Upper lobe of left lung (tissue), 6 donors: ENCODE measurements at regions not wholly inside any gene's neighbourhood (a gene's known extent, or its start where the extent isn't known, plus 50 kb on each side); places are given as distances from the start of the nearest gene placed in this dataset.
"Not testable (repeated sequence)": the region's sequence is repeated elsewhere in the genome, so short reads cannot be mapped to it uniquely, and the experiment has no call there.

Experiments used
- ATAC-seq, 2 donors: fragments of 200-7000 bp; cut with Tn5 transposase; one replicate each; pipeline ENCODE4 v1.9.1; 2022; ENCODE audit warnings: mild to moderate bottlenecking in 2 of 2, moderate library complexity in 2 of 2; ENCODE audit not compliant: low FRiP score in 2 of 2
- DNase-seq, 2 donors: peaks; one replicate each; pipeline ENCODE4 v3.0.0-alpha.2; 2019 to 2020
- H3K27ac ChIP-seq, 4 donors: fragments of 200-600 bp; sonication (generic); one replicate each; pipeline ENCODE4 v1.5.1; 2016 to 2019
- H3K27me3 ChIP-seq, 4 donors: fragments of 200-600 bp; sonication (generic); one replicate each; pipeline ENCODE4 v1.5.1; 2017 to 2019
- H3K36me3 ChIP-seq, 4 donors: fragments of 200-600 bp; sonication (generic); one replicate each; pipeline ENCODE4 v1.5.1; 2016 to 2019
- H3K4me1 ChIP-seq, 4 donors: fragments of 200-600 bp; sonication (generic); one replicate each; pipeline ENCODE4 v1.5.1; 2018 to 2019
- H3K4me3 ChIP-seq, 4 donors: fragments of 200-600 bp; sonication (generic); one replicate each; pipeline ENCODE4 v1.5.1; 2017 to 2019; ENCODE audit warnings: mild to moderate bottlenecking in 2 of 4, moderate library complexity in 1 of 4
- H3K9me3 ChIP-seq, 4 donors: fragments of 200-600 bp; sonication (generic); one replicate each; pipeline ENCODE4 v1.5.1; 2018 to 2019
- EP300 ChIP-seq, 4 donors: sonication (generic); formaldehyde crosslinking; IDR thresholded peaks; one replicate each; pipeline ENCODE4 v1.5.1; 2017; ENCODE audit warnings: antibody characterized with exemption in 4 of 4, control low read depth in 2 of 4
- POLR2A ChIP-seq, 4 donors: fragments of 450-650 bp; IDR thresholded peaks; one replicate each; pipeline ENCODE4 v1.5.1; 2016 to 2017; ENCODE audit warnings: antibody characterized with exemption in 4 of 4, mild to moderate bottlenecking in 2 of 4
- POLR2AphosphoS5 ChIP-seq, 2 donors: sonication (generic); formaldehyde crosslinking; IDR thresholded peaks; one replicate each; pipeline ENCODE4 v1.5.1; 2017; ENCODE audit warnings: antibody characterized with exemption in 2 of 2
- WGBS, 2 donors: methylation state at CpG; one replicate each; pipeline ENCODE4 v1.1.5; 2017 to 2018; 5-methylcytosine and 5-hydroxymethylcytosine counted together
- TF ChIP-seq, protein P1 (sequence below), 6 experiments: fragments of 450-650 bp in 4 of 6; fragments of 200-600 bp in 2 of 6; sonication (generic) in 2 of 6; IDR thresholded peaks; one replicate each; pipeline ENCODE4 v1.5.1; 2016 to 2019; ENCODE audit warnings: antibody characterized with exemption in 6 of 6
- donor health status: DM: no; HTN: no; CAD: no; lungs with moderate emphysema.
- donor health status: DM: no; HTN: yes; CAD: no; lungs with severe emphysema.

DNA sequence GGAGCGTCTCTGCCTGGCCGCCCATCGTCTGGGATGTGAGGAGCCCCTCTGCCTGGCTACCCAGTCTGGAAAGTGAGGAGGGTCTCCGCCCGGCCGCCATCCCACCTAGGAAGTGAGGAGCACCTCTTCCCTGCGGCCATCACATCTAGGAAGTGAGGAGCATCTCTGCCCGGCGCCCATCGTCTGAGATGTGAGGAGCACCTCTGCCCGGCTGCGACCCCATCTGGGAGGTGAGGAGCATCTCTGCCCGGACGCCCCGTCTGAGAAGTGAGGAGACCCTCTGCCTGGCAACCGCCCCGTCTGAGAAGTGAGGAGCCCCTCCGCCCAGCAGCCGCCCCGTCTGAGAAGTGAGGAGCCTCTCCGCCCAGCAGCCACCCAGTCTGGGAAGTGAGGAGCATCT is 84.5 kb downstream of the IDS start:
- not testable (repeated sequence) for H3K4me3 ChIP-seq, H3K27me3 ChIP-seq, ATAC-seq, H3K36me3 ChIP-seq, H3K27ac ChIP-seq, H3K4me1 ChIP-seq
- WGBS, 2 donors: 100% methylated on average over 9 of the region's 21 CpGs; no CpG with 5 or more reads in 1 of the 2 donors
- peaks cover 0 to 13% (median 0%) of the 10 kb centered on the region in 4 donors for H3K9me3 ChIP-seq
- peak in 1 of 2 donors; percentile 9 for DNase-seq

DNA sequence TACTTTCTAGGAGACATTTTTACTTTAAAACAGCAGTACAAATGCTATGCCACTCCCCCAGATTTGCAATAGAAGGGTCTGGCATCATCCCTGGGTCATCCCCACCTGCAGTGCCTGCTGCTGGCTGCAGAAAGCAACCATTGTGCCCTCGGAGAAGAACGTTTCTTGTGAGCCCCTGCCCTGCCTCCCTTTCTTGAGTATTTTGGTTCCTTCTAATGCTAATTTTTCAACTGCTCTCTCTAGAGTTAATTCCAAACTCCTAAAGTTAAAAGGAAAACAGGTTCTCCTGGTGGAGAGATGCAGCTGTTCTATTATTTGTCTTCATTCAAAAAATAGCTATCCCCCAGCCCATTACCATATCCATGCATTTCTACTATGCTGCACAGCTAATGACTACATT is 107.1 kb downstream of the IDS start:
- H3K36me3 ChIP-seq: no peaks in the 10 kb centered on the region
- no peak overlapping the region for H3K27ac ChIP-seq
- H3K4me1 ChIP-seq: no peaks in the 10 kb centered on the region
- DNase-seq: no peak
- no peaks in the 10 kb centered on the region for H3K27me3 ChIP-seq
- 40 to 46% methylated on average over 2 of the region's 2 CpGs for WGBS, 2 donors
- TF ChIP-seq POLR2A (IDR thresholded peaks at IDR 0.05): no peak
- TF ChIP-seq, protein P1, sequence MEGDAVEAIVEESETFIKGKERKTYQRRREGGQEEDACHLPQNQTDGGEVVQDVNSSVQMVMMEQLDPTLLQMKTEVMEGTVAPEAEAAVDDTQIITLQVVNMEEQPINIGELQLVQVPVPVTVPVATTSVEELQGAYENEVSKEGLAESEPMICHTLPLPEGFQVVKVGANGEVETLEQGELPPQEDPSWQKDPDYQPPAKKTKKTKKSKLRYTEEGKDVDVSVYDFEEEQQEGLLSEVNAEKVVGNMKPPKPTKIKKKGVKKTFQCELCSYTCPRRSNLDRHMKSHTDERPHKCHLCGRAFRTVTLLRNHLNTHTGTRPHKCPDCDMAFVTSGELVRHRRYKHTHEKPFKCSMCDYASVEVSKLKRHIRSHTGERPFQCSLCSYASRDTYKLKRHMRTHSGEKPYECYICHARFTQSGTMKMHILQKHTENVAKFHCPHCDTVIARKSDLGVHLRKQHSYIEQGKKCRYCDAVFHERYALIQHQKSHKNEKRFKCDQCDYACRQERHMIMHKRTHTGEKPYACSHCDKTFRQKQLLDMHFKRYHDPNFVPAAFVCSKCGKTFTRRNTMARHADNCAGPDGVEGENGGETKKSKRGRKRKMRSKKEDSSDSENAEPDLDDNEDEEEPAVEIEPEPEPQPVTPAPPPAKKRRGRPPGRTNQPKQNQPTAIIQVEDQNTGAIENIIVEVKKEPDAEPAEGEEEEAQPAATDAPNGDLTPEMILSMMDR (IDR thresholded peaks at IDR 0.05): no peak
- H3K4me3 ChIP-seq: no peak overlapping the region
- no peaks in the 10 kb centered on the region for H3K9me3 ChIP-seq
- ATAC-seq: no peak

DNA sequence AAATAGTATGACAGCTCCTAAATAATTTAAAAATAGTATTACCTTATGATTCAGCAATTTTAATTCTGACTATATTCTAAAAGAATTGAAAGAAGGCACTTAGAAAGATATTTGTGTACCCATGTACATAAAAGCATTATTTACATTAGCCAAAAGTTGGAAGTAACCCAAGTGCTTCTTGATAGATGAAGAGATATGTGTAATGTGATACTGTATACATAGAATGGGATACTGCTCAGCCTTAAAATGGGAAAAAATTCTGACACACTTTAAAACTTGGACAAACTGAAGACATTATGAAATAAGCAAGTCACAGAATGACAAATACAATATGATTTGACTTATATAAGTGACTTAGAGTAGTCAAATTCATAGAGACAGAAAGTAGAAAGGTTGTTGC is 112.2 kb downstream of the IDS start:
- Histone ChIP-seq H3K27me3 (no peaks in the 10 kb centered on the region), H3K4me3 (no peak overlapping the region), H3K9me3 (no peaks in the 10 kb centered on the region), H3K4me1 (no peaks in the 10 kb centered on the region), H3K36me3 (no peaks in the 10 kb centered on the region), H3K27ac (no peak overlapping the region)
- DNase-seq (no peak), ATAC-seq (no peak)
- TF ChIP-seq, protein P1 (IDR thresholded peaks at IDR 0.05): no peak
- no peak for TF ChIP-seq EP300 (IDR thresholded peaks at IDR 0.05)
- no peak for TF ChIP-seq POLR2AphosphoS5 (IDR thresholded peaks at IDR 0.05)
- no peak for TF ChIP-seq POLR2A (IDR thresholded peaks at IDR 0.05)

DNA sequence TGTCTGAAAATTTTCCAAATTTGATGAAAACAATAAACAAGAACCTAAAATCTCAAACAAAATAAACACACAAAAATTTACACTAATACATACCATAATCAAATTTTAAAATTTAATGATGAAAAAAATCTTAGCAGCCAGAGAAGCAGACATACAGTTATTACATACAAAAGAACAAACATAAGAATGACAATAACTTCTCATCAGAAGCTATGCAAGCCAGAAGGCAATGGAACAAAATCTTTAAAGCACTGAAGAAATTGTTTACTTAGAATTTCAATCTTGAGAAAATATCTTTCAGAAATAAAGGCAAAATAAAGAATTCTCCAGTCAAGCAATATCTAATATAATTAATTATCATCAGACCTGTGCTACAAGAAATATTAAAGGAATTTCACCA is 121.3 kb downstream of the IDS start:
- TF ChIP-seq POLR2A (IDR thresholded peaks at IDR 0.05) (no peak), EP300 (IDR thresholded peaks at IDR 0.05) (no peak), POLR2AphosphoS5 (IDR thresholded peaks at IDR 0.05) (no peak)
- TF ChIP-seq, protein P1 (IDR thresholded peaks at IDR 0.05): no peak
- H3K36me3 ChIP-seq: no peaks in the 10 kb centered on the region
- DNase-seq (no peak), ATAC-seq (no peak)
- H3K4me3 ChIP-seq: no peak overlapping the region
- no peaks in the 10 kb centered on the region for H3K27me3 ChIP-seq
- H3K9me3 ChIP-seq: no peaks in the 10 kb centered on the region
- H3K27ac ChIP-seq: no peak overlapping the region
- H3K4me1 ChIP-seq: no peaks in the 10 kb centered on the region

DNA sequence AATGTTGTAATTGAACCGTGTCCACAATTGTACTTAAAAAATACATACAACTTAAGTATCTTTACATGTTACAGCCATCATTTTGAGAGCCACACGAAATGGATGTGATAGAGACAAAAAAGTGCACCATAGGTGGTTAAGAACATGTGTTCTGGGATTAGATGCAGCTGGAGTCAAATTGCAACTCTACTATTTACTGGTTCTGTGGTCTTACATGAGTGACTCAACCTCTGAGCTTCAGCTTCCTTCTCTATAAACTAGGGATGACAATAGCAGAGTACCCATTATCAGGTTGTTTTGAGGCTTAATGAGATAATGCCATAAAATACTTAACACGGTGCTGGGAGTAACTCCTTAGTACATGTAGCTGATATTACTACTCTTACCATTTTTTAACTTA is 130.4 kb downstream of the IDS start:
- Histone ChIP-seq H3K36me3 (no peaks in the 10 kb centered on the region), H3K27me3 (no peaks in the 10 kb centered on the region), H3K4me1 (no peaks in the 10 kb centered on the region), H3K4me3 (no peak overlapping the region), H3K9me3 (no peaks in the 10 kb centered on the region), H3K27ac (no peak overlapping the region)
- TF ChIP-seq POLR2A (IDR thresholded peaks at IDR 0.05): no peak
- TF ChIP-seq, protein P1 (IDR thresholded peaks at IDR 0.05): no peak
- TF ChIP-seq EP300 (IDR thresholded peaks at IDR 0.05): no peak
- TF ChIP-seq POLR2AphosphoS5 (IDR thresholded peaks at IDR 0.05): no peak
- no peak for DNase-seq
- no peak for ATAC-seq
- 49 to 54% methylated on average over 3 of the region's 3 CpGs for WGBS, 2 donors
